Calu3 (cell line): ENCODE measurements at regions not wholly inside any gene's neighbourhood (a gene's known extent, or its start where the extent isn't known, plus 50 kb on each side); places are given as distances from the start of the nearest gene placed in this dataset.
A peak's percentile ranks its signal among the peaks of the same experiment; 100 is the strongest.

ENCODE experiments used
- BruUV-seq: library from RNA; stranded (reverse); fragments of 400-500 nt; replicated peaks from 2 replicates; lab custom pipeline; 2021; lab: Mats Ljungman, UMichigan
- CTCF ChIA-PET: fragments of 300-600 bp; sonication (Branson Sonifier 250); formaldehyde crosslinking; loops from one replicate; lab custom pipeline; 2022; ENCODE audit warnings: antibody characterized with exemption; lab: Charles Lee
- DNase-seq: peaks from one replicate; pipeline ENCODE4 v3.0.0; 2022
- H3K27ac Mint-ChIP-seq: one replicate; pipeline ENCODE4 v1.8.0; 2022; ENCODE audit warnings: mixed read lengths; ENCODE audit not compliant: unreplicated experiment
- H3K27me3 Mint-ChIP-seq: one replicate; pipeline ENCODE4 v1.8.0; 2022; ENCODE audit warnings: mixed read lengths; ENCODE audit not compliant: unreplicated experiment
- H3K36me3 Mint-ChIP-seq: one replicate; pipeline ENCODE4 v1.8.0; 2022; ENCODE audit warnings: mild to moderate bottlenecking, moderate library complexity, mixed read lengths; ENCODE audit not compliant: insufficient read depth, unreplicated experiment
- H3K4me1 Mint-ChIP-seq: one replicate; pipeline ENCODE4 v1.8.0; 2022; ENCODE audit warnings: mild to moderate bottlenecking, low read depth, mixed read lengths; ENCODE audit not compliant: unreplicated experiment
- H3K4me3 Mint-ChIP-seq: one replicate; pipeline ENCODE4 v1.8.0; 2022; ENCODE audit warnings: mild to moderate bottlenecking, low read depth, moderate library complexity, mixed read lengths; ENCODE audit not compliant: unreplicated experiment
- H3K9me3 Mint-ChIP-seq: one replicate; pipeline ENCODE4 v1.8.0; 2022; ENCODE audit warnings: low read depth, mixed read lengths; ENCODE audit not compliant: unreplicated experiment
- intact Hi-C: fragments of 100-400 bp; cut with micrococcal nuclease; formaldehyde crosslinking; loops from one replicate; pipeline ENCODE4 v1.10.0; 2022; ENCODE audit not compliant: unreplicated experiment
- TF ChIP-seq, protein P1 (sequence below): fragments of 200-600 bp; IDR thresholded peaks from one replicate; pipeline ENCODE4 v1.8.0; 2022; ENCODE audit warnings: antibody characterized with exemption; ENCODE audit not compliant: unreplicated experiment

DNA sequence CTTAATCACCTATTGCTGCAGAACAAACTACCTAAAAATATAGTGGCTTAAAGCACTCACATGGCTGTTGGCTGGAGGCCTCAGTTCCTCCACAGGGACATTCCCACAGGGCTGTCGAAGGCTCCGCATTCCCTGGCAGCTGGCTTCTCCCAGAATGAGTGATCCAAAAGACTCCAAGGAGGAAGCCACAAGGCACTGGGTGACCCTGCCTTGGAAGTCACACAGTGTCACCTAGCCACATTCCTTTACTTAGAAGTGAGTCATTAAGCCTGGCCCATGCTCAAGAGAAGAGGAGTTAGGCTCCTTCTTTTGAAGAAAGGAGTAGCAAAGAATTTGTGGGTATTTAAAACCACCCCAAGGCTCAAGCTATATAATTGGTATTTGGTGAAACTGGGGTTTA is 63.9 kb upstream of the MAP1LC3B2 start:
- Mint-ChIP-seq H3K27ac (no peak overlapping the region), H3K36me3 (no peaks in the 10 kb centered on the region), H3K9me3 (peaks cover 2% of the 10 kb centered on the region), H3K4me3 (no peak overlapping the region), H3K4me1 (peaks cover 33% of the 10 kb centered on the region), H3K27me3 (no peaks in the 10 kb centered on the region)
- TF ChIP-seq, protein P1, sequence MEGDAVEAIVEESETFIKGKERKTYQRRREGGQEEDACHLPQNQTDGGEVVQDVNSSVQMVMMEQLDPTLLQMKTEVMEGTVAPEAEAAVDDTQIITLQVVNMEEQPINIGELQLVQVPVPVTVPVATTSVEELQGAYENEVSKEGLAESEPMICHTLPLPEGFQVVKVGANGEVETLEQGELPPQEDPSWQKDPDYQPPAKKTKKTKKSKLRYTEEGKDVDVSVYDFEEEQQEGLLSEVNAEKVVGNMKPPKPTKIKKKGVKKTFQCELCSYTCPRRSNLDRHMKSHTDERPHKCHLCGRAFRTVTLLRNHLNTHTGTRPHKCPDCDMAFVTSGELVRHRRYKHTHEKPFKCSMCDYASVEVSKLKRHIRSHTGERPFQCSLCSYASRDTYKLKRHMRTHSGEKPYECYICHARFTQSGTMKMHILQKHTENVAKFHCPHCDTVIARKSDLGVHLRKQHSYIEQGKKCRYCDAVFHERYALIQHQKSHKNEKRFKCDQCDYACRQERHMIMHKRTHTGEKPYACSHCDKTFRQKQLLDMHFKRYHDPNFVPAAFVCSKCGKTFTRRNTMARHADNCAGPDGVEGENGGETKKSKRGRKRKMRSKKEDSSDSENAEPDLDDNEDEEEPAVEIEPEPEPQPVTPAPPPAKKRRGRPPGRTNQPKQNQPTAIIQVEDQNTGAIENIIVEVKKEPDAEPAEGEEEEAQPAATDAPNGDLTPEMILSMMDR: no peak
- peak; percentile 71 for DNase-seq
- BruUV-seq: no TSS peak
- CTCF ChIA-PET: interaction anchor here (1.0 kb wide), 1 partner anchor 11 kb away, joined by 7 read pairs; no protein-coding TSS in a partner anchor
- intact Hi-C loops: no loop called here

DNA sequence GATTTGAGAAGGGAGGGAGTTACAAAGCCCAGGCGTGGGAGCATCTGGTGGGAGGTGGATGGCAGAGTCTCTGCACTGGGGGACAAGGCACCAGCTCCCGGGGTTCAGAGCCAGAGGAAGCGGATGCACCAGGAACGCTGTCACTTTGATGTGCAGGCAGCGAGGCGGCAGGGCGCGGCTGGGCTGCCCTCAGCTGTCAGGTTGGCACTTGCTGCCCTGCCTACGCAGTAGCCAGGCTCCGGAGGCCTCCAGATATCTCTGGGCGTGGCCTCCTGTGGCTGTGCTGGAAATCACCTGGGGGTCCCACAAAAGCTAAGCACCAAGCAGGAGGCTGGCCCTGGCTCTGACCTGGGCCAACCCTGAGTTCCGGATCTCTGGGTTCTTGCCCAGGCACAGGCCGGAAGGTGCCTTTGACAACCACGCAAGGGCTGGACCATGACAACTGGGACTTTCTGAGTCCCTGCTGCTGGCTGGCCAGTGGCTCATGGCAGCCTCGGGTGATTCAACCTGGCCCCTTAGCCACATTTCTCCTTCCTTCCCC is 62.1 kb upstream of the MAP1LC3B2 start:
- no peaks in the 10 kb centered on the region for H3K27me3 Mint-ChIP-seq
- H3K4me1 Mint-ChIP-seq: peaks cover 33% of the 10 kb centered on the region

DNA sequence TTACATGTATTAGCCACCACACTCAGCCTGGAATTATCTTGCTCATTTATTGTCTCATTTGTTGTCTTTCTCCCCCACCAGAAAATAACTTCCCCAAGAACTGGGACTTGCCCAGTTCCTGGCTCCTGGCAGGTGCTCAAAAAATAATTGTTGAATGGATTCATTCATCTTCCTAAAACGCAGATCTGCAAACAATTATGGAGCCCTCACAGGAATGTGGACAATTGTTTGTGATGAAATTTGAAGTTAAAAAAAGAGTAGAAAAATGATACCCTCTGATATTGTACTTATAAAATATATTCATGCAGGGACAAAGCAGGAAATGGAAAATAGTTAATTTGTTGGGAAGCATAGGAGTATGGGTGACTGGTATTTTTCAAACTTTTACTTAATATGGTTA is 60.7 kb upstream of the MAP1LC3B2 start:
- intact Hi-C loops: no loop called here

More for the DNA sequence above, 62.1 kb upstream of the MAP1LC3B2 start:
- Mint-ChIP-seq H3K9me3 (peaks cover 2% of the 10 kb centered on the region), H3K4me3 (no peak overlapping the region), H3K36me3 (no peaks in the 10 kb centered on the region), H3K27ac (no peak overlapping the region)
- intact Hi-C loops: no loop called here
- CTCF ChIA-PET: no interaction called here
- no TSS peak for BruUV-seq
- TF ChIP-seq, protein P1: no peak
- no peak for DNase-seq

DNA sequence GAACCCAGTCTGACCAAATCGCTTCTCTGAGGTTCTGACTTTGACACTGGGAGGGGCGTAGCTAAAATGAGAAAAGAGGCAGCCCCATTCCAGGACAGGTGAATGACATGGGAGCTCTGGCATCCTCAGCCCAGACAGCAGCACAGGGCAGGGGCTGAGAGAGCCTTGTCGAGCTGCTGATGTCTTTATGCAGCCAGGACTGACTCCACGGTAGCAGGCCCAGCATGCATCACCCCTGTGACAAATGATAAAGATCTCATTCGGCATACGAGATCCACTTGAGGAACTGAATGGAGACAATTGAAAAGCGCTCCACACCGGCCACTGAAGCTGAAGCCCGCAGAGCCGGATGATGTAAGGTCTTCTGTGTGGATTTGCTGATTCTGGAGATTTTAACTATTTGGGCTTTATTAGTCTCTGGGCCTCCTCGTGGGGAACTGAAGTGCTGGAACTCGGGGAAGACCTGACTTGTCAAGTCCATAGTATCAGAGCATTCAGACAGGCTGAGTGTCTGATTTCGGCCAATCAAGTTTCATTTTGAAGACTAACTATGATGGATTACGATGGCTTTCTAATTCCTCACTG is 56.9 kb upstream of the MAP1LC3B2 start:
- peaks cover 12% of the 10 kb centered on the region for H3K27me3 Mint-ChIP-seq
- no peaks in the 10 kb centered on the region for H3K9me3 Mint-ChIP-seq
- no peak overlapping the region for H3K4me3 Mint-ChIP-seq
- no peak for DNase-seq
- H3K36me3 Mint-ChIP-seq: no peaks in the 10 kb centered on the region
- intact Hi-C loops: no loop called here
- H3K27ac Mint-ChIP-seq: no peak overlapping the region
- CTCF ChIA-PET: interaction anchor here (0.7 kb wide), 1 partner anchor 186 kb away, joined by 4 read pairs; no protein-coding TSS in a partner anchor
- H3K4me1 Mint-ChIP-seq: peaks cover 34% of the 10 kb centered on the region
- TF ChIP-seq, protein P1: no peak
- BruUV-seq: no TSS peak

More for the DNA sequence above, 60.7 kb upstream of the MAP1LC3B2 start:
- no TSS peak for BruUV-seq
- no peaks in the 10 kb centered on the region for H3K27me3 Mint-ChIP-seq
- DNase-seq: no peak
- TF ChIP-seq, protein P1: no peak
- CTCF ChIA-PET: interaction anchor here (0.6 kb wide), 1 partner anchor 1337 kb away, joined by 3 read pairs; no protein-coding TSS in a partner anchor
- no peak overlapping the region for H3K4me3 Mint-ChIP-seq
- peaks cover 42% of the 10 kb centered on the region for H3K4me1 Mint-ChIP-seq
- H3K9me3 Mint-ChIP-seq: no peaks in the 10 kb centered on the region
- no peaks in the 10 kb centered on the region for H3K36me3 Mint-ChIP-seq
- H3K27ac Mint-ChIP-seq: no peak overlapping the region
